GM13976 (cell line): ENCODE measurements at regions not wholly inside any gene's neighbourhood (a gene's known extent, or its start where the extent isn't known, plus 50 kb on each side); places are given as distances from the start of the nearest gene placed in this dataset.

Experiments
- DNase-seq: peaks from one replicate; pipeline ENCODE4 v3.0.0; 2012; ENCODE audit warnings: low spot score
- in situ Hi-C: fragments of 300-500 bp; cut with MboI; formaldehyde crosslinking; loops from one replicate; pipeline ENCODE4 v1.12.0; 2022; ENCODE audit warnings: low sequenced_read_pairs, mixed read lengths, inconsistent platforms; ENCODE audit not compliant: unreplicated experiment
- TF ChIP-seq, protein P1 (sequence below): IDR thresholded peaks from 2 replicates; pipeline ENCODE4 v1.5.1; 2012; ENCODE audit warnings: borderline replicate concordance, mild to moderate bottlenecking; ENCODE audit not compliant: insufficient read depth; ENCODE audit errors: extremely low read depth, missing control alignments, control extremely low read depth

DNA sequence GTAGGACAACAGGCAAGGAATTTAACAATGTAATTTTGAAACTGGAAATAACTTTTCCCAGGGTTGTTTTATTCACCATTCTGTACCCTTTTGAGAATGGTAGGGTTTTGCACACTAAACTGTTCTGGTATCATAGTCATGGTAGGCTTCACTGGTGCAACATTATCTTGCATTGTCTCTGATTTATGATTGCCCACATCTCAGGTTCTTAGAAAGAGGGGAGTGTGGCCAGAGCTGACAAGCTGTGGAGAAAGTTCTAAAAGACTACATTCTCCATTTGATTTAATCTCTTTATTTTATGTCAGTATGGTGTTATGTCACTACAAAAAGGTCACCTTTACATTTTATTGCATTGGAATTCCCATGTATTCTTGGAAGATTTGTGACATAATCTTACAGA lies 447.3 kb downstream of the GRIA2 start:
- TF ChIP-seq, protein P1, sequence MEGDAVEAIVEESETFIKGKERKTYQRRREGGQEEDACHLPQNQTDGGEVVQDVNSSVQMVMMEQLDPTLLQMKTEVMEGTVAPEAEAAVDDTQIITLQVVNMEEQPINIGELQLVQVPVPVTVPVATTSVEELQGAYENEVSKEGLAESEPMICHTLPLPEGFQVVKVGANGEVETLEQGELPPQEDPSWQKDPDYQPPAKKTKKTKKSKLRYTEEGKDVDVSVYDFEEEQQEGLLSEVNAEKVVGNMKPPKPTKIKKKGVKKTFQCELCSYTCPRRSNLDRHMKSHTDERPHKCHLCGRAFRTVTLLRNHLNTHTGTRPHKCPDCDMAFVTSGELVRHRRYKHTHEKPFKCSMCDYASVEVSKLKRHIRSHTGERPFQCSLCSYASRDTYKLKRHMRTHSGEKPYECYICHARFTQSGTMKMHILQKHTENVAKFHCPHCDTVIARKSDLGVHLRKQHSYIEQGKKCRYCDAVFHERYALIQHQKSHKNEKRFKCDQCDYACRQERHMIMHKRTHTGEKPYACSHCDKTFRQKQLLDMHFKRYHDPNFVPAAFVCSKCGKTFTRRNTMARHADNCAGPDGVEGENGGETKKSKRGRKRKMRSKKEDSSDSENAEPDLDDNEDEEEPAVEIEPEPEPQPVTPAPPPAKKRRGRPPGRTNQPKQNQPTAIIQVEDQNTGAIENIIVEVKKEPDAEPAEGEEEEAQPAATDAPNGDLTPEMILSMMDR: no peak
- in situ Hi-C loops: no loop called here
- no peak for DNase-seq

DNA sequence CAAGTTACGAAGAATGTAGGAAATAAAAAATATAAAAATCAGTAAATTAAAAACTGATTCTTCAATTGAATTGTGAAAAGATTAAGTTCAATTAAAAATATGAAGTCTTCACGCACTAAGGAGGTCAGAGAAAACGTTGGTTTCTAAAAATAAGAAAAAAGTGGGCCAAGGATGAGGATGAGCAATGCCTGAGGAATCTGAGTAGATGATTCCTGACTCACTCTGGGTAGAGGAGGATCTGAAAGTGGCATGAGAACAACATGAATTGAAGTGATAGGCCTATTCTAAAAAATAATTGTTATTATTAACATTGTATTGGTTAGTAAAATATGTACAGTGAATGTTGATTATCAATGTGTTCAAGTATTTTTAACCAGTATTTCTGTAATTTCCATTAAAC lies 444.2 kb downstream of the GRIA2 start:
- no peak for DNase-seq
- in situ Hi-C loops: no loop called here
- TF ChIP-seq, protein P1: no peak

GRCh38 chr4:157655096-157655809 lies 434.7 kb downstream of the GRIA2 start:
- DNase-seq: no peak
- TF ChIP-seq, protein P1: no peak
- in situ Hi-C loops: no loop called here

DNA sequence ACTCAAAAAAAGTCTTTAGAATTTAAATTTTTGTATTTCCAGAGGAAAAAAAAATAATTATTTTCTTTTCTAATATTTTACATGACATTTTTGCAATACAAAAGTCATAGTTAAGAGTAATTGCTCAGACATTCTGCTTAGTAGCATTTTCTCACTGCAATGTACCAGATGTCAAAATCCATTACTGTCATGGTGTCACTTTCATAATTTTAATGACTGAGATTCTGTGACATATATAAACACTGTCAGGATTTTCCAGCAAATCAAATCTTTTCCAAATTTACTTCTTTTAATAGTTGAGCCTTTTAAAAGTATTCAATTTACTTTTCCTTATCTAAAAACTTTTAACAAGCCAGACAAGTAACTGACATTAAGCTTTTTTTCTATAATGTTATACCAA lies 422.7 kb downstream of the GRIA2 start:
- in situ Hi-C loops: no loop called here
- TF ChIP-seq, protein P1: no peak

DNA sequence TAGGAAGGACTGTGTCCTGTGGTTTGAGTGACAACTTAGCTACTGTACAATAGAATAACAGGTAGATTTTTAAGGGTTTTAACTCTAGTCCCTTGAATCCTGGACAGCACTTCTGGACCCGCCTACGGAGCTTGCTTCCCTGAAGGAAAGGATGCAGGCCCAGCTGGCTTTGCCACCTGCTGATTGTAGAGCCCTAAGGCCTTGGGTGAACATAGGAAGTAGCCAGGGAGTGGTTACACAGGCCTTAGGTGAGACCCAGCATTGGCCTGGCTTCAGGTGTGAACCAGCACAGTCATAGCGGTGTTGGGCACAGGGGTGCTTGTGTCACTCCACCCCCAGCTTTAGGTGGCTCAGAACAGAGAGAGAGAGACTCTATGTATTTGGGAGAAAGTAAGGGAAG lies 413.5 kb downstream of the GRIA2 start:
- no peak for DNase-seq
- in situ Hi-C loops: no loop called here
- TF ChIP-seq, protein P1: no peak

More for the DNA sequence above, 422.7 kb downstream of the GRIA2 start:
- DNase-seq: no peak

DNA sequence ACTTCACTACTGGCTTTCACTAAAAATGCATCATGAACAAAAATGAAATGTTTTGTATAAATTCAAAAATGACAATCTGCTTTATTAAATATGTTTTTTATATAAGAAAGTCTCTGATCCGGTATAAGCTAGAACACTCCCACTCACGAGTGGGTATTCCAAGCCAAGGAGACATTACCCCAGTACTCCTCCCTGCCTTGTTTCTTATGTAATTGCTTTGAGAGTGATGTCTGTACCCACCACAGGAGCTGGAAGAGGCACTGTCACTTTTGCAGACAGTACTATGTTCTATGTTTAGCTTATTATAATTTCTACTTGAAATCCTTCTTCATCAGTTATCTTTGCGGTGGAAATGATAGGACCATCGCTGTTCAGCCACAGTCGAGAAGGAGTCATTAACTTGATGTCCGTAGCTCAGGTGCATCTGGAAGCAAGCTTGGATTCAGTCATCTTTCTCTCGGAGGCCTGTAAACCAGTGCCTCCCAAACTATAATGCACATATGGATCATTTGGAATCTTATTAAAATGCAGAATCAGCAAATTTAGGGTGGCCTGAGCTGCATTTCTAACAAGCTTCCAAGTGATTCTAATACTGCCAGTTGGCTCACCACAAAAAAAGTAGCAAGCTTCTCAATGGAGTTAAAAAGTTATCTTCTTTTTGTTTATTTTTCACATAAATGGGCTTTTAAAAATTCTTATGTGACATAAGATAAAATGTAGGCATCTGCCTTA lies 396.4 kb downstream of the GRIA2 start:
- DNase-seq: no peak
- in situ Hi-C loops: no loop called here
- TF ChIP-seq, protein P1: no peak

DNA sequence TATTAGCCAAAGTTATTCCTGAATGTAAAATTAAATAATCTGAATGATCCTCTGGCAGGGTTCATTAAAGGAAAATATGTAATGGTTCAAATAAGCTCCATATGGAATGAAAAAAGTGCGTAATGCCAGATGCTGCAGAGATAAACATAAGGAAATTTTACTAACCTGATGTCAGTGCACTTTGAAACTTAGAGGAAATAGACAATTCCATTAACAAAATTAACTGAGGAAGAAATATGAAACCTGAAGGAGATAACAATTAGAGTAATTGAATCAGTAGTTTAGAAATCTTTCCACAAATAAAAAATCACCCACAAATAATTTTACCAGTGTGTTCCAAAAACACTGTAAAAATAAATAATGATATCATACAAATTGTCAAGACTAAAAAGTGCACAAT lies 387.5 kb downstream of the GRIA2 start:
- in situ Hi-C loops: no loop called here
- DNase-seq: no peak
- TF ChIP-seq, protein P1: no peak
